ENCODE measurements at regions not wholly inside any gene's neighbourhood (a gene's known extent, or its start where the extent isn't known, plus 50 kb on each side); places are given as distances from the start of the nearest gene placed in this dataset.
"Not testable (repeated sequence)": the region's sequence is repeated elsewhere in the genome, so short reads cannot be mapped to it uniquely, and the experiment has no call there.

DNA sequence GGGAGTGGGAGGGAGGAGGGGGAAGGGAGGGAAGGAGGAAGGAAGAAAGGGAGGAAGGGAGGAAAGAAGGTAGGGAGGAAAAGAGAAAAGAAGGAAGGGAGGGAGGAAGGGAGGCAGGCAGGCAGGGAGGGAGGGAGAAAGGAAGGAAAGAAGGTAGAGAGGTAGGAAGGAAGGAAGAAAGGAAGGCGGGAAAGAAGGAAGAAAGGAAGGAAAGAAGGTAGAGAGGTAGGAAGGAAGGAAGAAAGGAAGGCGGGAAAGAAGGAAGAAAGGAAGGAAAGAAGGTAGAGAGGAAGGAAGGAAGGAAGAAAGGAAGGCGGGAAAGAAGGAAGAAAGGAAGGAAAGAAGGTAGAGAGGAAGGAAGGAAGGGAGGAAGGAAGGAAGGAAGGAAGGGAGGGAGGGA is 840.3 kb upstream of the ROBO1 start:
- DNase-seq (ENCODE audit: low spot score); intact Hi-C loops (cut with DNase I); ATAC-seq: not testable (repeated sequence)

- ATAC-seq (no peak), DNase-seq (ENCODE audit: low spot score) (no peak)
- intact Hi-C loops (cut with DNase I): no loop called here
Observed at GRCh38 chr3:80606073-80606472, 838.3 kb upstream of the ROBO1 start.

DNA sequence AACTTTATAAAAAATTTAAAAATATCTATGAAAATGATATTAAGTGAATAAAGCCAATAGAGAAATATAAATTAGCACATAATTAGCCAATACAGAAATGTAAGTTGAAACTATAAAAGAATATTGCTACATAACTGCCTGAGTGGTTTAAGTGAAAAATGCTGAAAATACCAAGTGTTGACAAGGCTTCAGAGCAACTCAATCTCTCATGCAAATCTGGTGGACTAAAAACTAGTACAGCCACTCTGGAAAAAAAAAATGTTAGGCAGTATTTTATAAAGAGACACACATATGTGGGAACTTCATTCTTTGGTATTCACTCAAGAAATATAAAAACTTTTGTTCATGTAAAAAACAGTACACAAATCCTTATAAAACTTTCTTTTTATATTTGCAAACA is 833.7 kb upstream of the ROBO1 start:
- intact Hi-C loops (cut with DNase I): no loop called here
- ATAC-seq (no peak), DNase-seq (ENCODE audit: low spot score) (no peak)

DNA sequence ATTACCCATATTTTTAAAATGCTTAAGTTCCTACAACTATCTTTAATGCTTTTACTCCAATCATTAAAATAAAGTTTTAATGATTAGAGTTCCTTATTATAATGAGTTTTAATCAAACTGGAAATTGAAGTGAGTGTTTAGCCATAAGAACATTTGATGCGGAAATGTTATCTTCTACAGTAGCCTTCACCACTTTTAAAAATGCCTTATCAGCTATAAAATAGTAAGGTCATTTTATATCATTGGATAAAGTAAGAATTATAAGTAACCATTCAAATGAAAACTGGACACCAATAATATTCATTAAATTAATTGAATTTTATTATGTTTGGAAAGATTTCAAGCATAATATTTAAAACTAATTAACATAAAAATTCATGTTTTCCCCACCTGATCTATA is 825.0 kb upstream of the ROBO1 start:
- intact Hi-C loops (cut with DNase I): no loop called here
- DNase-seq (ENCODE audit: low spot score) (no peak), ATAC-seq (no peak)

GRCh38 chr3:80586338-80586737 is 818.5 kb upstream of the ROBO1 start:
- DNase-seq (ENCODE audit: low spot score): no peak
- ATAC-seq: no peak
- intact Hi-C loops (cut with DNase I): no loop called here

GRCh38 chr3:80580146-80580545 is 812.3 kb upstream of the ROBO1 start:
- ATAC-seq: no peak
- no peak for DNase-seq (ENCODE audit: low spot score)
- intact Hi-C loops (cut with DNase I): no loop called here

- intact Hi-C loops (cut with DNase I): no loop called here
- ATAC-seq: no peak
- DNase-seq (ENCODE audit: low spot score): no peak
Observed at GRCh38 chr3:80564391-80564790, 796.6 kb upstream of the ROBO1 start.

DNA sequence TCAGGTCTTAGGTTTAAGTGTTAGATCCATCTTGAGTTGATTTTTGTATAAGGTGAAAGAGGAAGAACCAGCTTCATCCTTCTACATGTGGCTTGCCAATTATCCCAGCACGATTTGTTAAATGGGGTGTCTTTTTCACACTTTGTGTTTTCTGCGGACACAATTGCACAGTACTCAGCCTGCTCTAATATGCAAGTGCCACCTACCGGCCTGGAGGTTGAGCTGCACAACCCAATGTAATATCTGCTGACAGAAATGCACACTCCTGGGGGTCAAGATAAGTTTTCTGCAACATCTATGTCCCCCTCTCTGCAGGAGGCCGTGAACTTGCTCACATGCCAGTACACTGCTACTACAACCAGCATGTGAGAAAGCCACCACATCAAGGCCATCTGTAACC is 791.9 kb upstream of the ROBO1 start:
- DNase-seq (ENCODE audit: low spot score) (no peak), ATAC-seq (no peak)
- intact Hi-C loops (cut with DNase I): no loop called here

GRCh38 chr3:80556763-80557162 is 789.0 kb upstream of the ROBO1 start:
- no peak for DNase-seq (ENCODE audit: low spot score)
- intact Hi-C loops (cut with DNase I): no loop called here

GRCh38 chr3:80554304-80554703 is 786.5 kb upstream of the ROBO1 start:
- DNase-seq (ENCODE audit: low spot score) (no peak), ATAC-seq (no peak)
- intact Hi-C loops (cut with DNase I): no loop called here

More at GRCh38 chr3:80556763-80557162, 789.0 kb upstream of the ROBO1 start:
- ATAC-seq: no peak

GRCh38 chr3:80553211-80553610 is 785.4 kb upstream of the ROBO1 start:
- intact Hi-C loops (cut with DNase I): no loop called here
- no peak for DNase-seq (ENCODE audit: low spot score)
- no peak for ATAC-seq

DNA sequence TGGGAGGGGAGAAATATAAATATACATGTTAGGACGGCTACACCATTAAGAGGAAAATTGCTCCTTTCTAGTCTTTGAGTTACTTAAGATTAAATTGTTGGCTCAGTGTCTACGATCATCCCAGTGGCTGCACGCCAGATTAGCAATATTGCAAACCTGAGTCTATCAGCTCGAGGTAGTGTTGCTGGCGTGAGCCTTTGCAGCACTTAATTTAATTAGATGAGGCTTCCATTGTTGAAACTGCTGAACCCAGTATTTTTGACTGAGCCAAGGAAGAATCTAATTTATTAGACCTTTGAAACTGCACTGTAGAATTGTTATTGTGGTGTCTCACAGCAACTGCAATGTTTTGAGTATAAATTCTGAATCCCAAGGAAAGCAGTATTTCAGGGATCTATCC is 782.4 kb upstream of the ROBO1 start:
- no peak for DNase-seq (ENCODE audit: low spot score)
- intact Hi-C loops (cut with DNase I): no loop called here
- ATAC-seq: no peak

DNA sequence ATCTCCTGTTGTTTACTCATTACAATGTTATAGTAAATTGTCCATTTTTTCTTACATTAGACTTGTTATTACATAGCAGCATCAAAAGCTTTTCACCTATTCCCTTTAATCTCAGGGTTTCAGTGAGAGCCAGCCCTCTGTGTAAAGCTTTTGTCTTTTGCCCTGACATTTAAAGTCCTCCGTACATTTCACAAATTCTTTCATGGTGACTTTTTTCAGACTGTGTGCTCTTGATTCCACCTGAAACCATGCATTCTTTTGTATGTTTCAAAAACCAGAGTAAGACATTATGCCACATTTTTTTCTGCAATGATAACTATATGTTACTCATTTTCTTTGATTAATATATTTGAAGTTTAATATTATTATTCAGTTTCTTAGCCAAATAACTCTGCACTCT is 781.4 kb upstream of the ROBO1 start:
- DNase-seq (ENCODE audit: low spot score) (no peak), ATAC-seq (no peak)
- intact Hi-C loops (cut with DNase I): no loop called here

GRCh38 chr3:80543154-80543553 is 775.4 kb upstream of the ROBO1 start:
- ATAC-seq: no peak
- intact Hi-C loops (cut with DNase I): loop anchor here (5.0 kb wide), 1 partner anchor 501 kb away; no protein-coding TSS in a partner anchor
- no peak for DNase-seq (ENCODE audit: low spot score)

DNA sequence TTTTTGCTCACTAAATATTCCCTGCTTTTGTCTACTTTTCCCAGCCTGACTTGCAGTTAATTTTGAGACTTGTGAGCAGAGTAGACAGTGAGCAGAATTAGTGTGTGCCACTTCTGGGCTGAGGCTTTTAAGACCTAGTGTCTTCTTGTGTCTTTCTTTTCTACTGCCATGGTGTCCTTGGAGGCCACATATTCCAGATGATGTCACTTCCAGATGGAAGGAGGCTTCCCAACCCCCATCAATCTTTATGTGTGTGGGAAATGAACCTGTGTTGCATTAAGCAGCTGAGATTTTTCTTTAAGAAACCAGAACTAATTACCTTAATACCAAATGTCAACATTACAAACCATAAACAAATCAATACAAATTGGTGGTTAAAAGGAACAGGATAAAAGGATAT is 774.7 kb upstream of the ROBO1 start:
- DNase-seq (ENCODE audit: low spot score) (no peak), ATAC-seq (no peak)
- intact Hi-C loops (cut with DNase I): loop anchor here (5.0 kb wide), 1 partner anchor 500 kb away; no protein-coding TSS in a partner anchor

DNA sequence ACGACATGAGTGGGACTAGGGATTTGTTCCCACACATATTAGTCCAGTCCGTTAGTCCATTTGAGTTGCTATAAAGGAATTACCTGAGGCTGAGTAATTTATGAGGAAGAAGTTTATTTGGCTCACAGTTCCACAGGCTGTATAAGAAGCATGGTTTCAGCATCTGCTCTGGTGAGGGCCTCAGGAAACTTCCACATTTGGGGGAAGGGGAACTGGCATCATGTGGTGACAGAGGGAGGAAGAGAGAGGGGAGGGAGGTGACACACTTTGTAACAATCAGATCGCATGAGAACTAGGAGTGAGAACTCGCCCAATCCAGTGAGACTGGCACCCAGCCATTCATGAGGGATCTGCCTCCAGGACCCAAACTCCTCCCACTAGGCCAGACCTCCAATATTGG is 769.9 kb upstream of the ROBO1 start:
- ATAC-seq (no peak), DNase-seq (ENCODE audit: low spot score) (no peak)
- intact Hi-C loops (cut with DNase I): no loop called here

- intact Hi-C loops (cut with DNase I): no loop called here
- DNase-seq (ENCODE audit: low spot score) (no peak), ATAC-seq (no peak)
Observed at GRCh38 chr3:80535286-80535685, 767.5 kb upstream of the ROBO1 start.

GRCh38 chr3:80533553-80533952 is 765.8 kb upstream of the ROBO1 start:
- DNase-seq (ENCODE audit: low spot score) (no peak), ATAC-seq (no peak)
- intact Hi-C loops (cut with DNase I): no loop called here

GRCh38 chr3:80526153-80526552 is 758.4 kb upstream of the ROBO1 start:
- ATAC-seq (no peak), DNase-seq (ENCODE audit: low spot score) (no peak)
- intact Hi-C loops (cut with DNase I): no loop called here

GRCh38 chr3:80521081-80521480 is 753.3 kb upstream of the ROBO1 start:
- intact Hi-C loops (cut with DNase I): no loop called here

GRCh38 chr3:80519436-80519835 is 751.6 kb upstream of the ROBO1 start:
- ATAC-seq: no peak
- no peak for DNase-seq (ENCODE audit: low spot score)
- intact Hi-C loops (cut with DNase I): no loop called here

More at GRCh38 chr3:80521081-80521480, 753.3 kb upstream of the ROBO1 start:
- no peak for DNase-seq (ENCODE audit: low spot score)
- no peak for ATAC-seq

DNA sequence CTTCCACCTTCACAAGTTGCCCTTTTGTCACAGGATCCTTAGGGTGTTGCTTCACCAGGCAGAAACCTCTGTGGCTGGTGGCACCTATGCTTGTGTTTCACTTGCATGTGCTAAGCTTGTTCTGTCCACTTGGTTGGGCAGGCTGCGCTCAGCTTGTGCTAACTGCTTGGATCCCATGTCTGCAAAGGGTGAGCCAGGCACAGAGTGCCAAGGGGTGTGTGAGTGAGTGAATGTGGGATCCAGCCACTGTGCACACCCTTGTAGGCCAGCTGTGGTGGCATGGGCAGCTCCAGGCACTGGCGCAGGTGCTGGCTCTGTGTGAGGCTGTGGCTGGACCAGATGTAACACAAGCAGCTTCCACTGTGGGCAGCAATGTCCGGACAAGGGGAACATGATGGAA is 728.7 kb upstream of the ROBO1 start:
- ATAC-seq (no peak), DNase-seq (ENCODE audit: low spot score) (no peak)
- intact Hi-C loops (cut with DNase I): no loop called here

All from sciatic nerve (tissue), 2 donors.